Fibroblast of lung (primary cell): ENCODE measurements at regions not wholly inside any gene's neighbourhood (a gene's known extent, or its start where the extent isn't known, plus 50 kb on each side); places are given as distances from the start of the nearest gene placed in this dataset.
A peak's percentile ranks its signal among the peaks of the same experiment; 100 is the strongest.

Experiments
- DNase-seq, 2 donors: peaks; one replicate each; pipeline versions ENCODE4 v3.0.0 to v3.0.0-alpha.2; 2010; ENCODE audit warnings: low read depth in 2 of 2
- H2AFZ ChIP-seq: 2 replicates; pipeline ENCODE4 v1.5.1; 2012; ENCODE audit warnings: low read length, control low read depth, inconsistent platforms
- H3K27ac ChIP-seq: 2 replicates; pipeline ENCODE4 v1.5.1; 2011; ENCODE audit warnings: low read length, control low read depth; ENCODE audit not compliant: insufficient read depth
- H3K27me3 ChIP-seq: 2 replicates; pipeline ENCODE4 v1.5.1; 2011; ENCODE audit warnings: mild to moderate bottlenecking, low read length; ENCODE audit not compliant: control insufficient read depth, insufficient read depth
- H3K36me3 ChIP-seq: 2 replicates; pipeline ENCODE4 v1.5.1; 2011; ENCODE audit warnings: low read length; ENCODE audit not compliant: control insufficient read depth, insufficient read depth
- H3K4me1 ChIP-seq: 2 replicates; pipeline ENCODE4 v1.5.1; 2011; ENCODE audit warnings: low read length; ENCODE audit not compliant: control insufficient read depth, insufficient read depth; ENCODE audit errors: extremely low read depth
- H3K4me2 ChIP-seq: 2 replicates; pipeline ENCODE4 v1.5.1; 2011; ENCODE audit warnings: low read length, control low read depth; ENCODE audit not compliant: insufficient read depth; ENCODE audit errors: extremely low read depth
- H3K4me3 ChIP-seq, 4 experiments: fragments of 200-600 bp in 1 of 4; sonication (generic) in 1 of 4; replicated peaks in 1 of 4; 2 replicates each; pipeline ENCODE4 v1.5.1; 2011 to 2016; ENCODE audit warnings: low read length in 4 of 4, low read depth in 3 of 4, mild to moderate bottlenecking in 3 of 4, control low read depth in 2 of 4, inconsistent platforms in 1 of 4, mixed read lengths in 1 of 4; ENCODE audit not compliant: insufficient read depth in 1 of 4; ENCODE audit errors: control extremely low read depth in 1 of 4
- H3K79me2 ChIP-seq: 2 replicates; pipeline ENCODE4 v1.5.1; 2012; ENCODE audit warnings: mild to moderate bottlenecking, low read length, inconsistent platforms; ENCODE audit not compliant: control insufficient read depth, insufficient read depth
- H3K9ac ChIP-seq: 2 replicates; pipeline ENCODE4 v1.5.1; 2011; ENCODE audit warnings: mild to moderate bottlenecking, low read length, control low read depth; ENCODE audit not compliant: insufficient read depth
- H3K9me3 ChIP-seq: 2 replicates; pipeline ENCODE4 v1.5.1; 2012; ENCODE audit warnings: low read depth, low read length; ENCODE audit not compliant: control insufficient read depth, insufficient read depth
- H4K20me1 ChIP-seq: 2 replicates; pipeline ENCODE4 v1.5.1; 2011; ENCODE audit warnings: low read length; ENCODE audit not compliant: control insufficient read depth, insufficient read depth; ENCODE audit errors: extremely low read depth
- CTCF ChIP-seq, 2 donors: IDR thresholded peaks in 1 of 2; conservative IDR thresholded peaks in 1 of 2; 1 replicate in 1 of 2; 2 replicates in 1 of 2; pipeline ENCODE4 v1.5.1; 2011 to 2012; ENCODE audit warnings: low read length in 2 of 2, control low read depth in 1 of 2, inconsistent platforms in 1 of 2, low read depth in 1 of 2, mild to moderate bottlenecking in 1 of 2
- EZH2 ChIP-seq: IDR thresholded peaks from 2 replicates; pipeline ENCODE4 v1.5.1; 2012; ENCODE audit warnings: low read length, control low read depth, mild to moderate bottlenecking; ENCODE audit errors: missing control alignments

- no peak overlapping the region for H3K4me2 ChIP-seq
- no peak overlapping the region for H3K4me3 ChIP-seq
These were observed 445.4 kb upstream of the OR4E1 start for GRCh38 chr14:22118899-22119477.

GRCh38 chr14:22113401-22113800, 439.8 kb upstream of the OR4E1 start:
- H3K36me3 ChIP-seq: no peaks in the 10 kb centered on the region
- no peak overlapping the region for H3K9ac ChIP-seq
- no peaks in the 10 kb centered on the region for H4K20me1 ChIP-seq
- H3K27me3 ChIP-seq: no peaks in the 10 kb centered on the region
- no peak for DNase-seq
- no peak overlapping the region for H3K4me2 ChIP-seq
- no peaks in the 10 kb centered on the region for H3K4me1 ChIP-seq
- H2AFZ ChIP-seq: no peak overlapping the region
- H3K4me3 ChIP-seq: no peak overlapping the region
- TF ChIP-seq EZH2 (no peak), CTCF (conservative IDR thresholded peaks at IDR 0.05 in 1 of 2, IDR thresholded peaks at IDR 0.05 in 1 of 2; ENCODE audit: low read depth in 1 of 2, low read length in 2 of 2) (no peak)
- H3K79me2 ChIP-seq: no peaks in the 10 kb centered on the region
- no peak overlapping the region for H3K27ac ChIP-seq
- no peaks in the 10 kb centered on the region for H3K9me3 ChIP-seq

More at GRCh38 chr14:22118899-22119477, 445.4 kb upstream of the OR4E1 start:
- Histone ChIP-seq H3K4me1 (no peaks in the 10 kb centered on the region), H3K27ac (no peak overlapping the region), H3K36me3 (no peaks in the 10 kb centered on the region), H2AFZ (no peak overlapping the region), H3K9ac (no peak overlapping the region), H3K27me3 (no peaks in the 10 kb centered on the region), H4K20me1 (no peaks in the 10 kb centered on the region), H3K79me2 (no peaks in the 10 kb centered on the region), H3K9me3 (no peaks in the 10 kb centered on the region)
- peak in 1 of 2 donors; percentile 60 for DNase-seq
- TF ChIP-seq EZH2: no peak
- no peak for TF ChIP-seq CTCF (conservative IDR thresholded peaks at IDR 0.05 in 1 of 2, IDR thresholded peaks at IDR 0.05 in 1 of 2; ENCODE audit: low read depth in 1 of 2, low read length in 2 of 2)

- Histone ChIP-seq H3K79me2 (no peaks in the 10 kb centered on the region), H3K27ac (no peak overlapping the region), H3K9me3 (no peaks in the 10 kb centered on the region), H3K27me3 (no peaks in the 10 kb centered on the region), H3K4me3 (no peak overlapping the region), H3K9ac (no peak overlapping the region), H2AFZ (no peak overlapping the region), H3K36me3 (no peaks in the 10 kb centered on the region), H4K20me1 (no peaks in the 10 kb centered on the region), H3K4me2 (no peak overlapping the region), H3K4me1 (no peaks in the 10 kb centered on the region)
- TF ChIP-seq EZH2 (no peak), CTCF (conservative IDR thresholded peaks at IDR 0.05 in 1 of 2, IDR thresholded peaks at IDR 0.05 in 1 of 2; ENCODE audit: low read depth in 1 of 2, low read length in 2 of 2) (peak; percentile 35 to 48)
- DNase-seq: no peak
These were observed 438.4 kb upstream of the OR4E1 start for GRCh38 chr14:22112004-22112403.
